ENCODE measurements at regions not wholly inside any gene's neighbourhood (a gene's known extent, or its start where the extent isn't known, plus 50 kb on each side); places are given as distances from the start of the nearest gene placed in this dataset.

GRCh38 chr16:8175411-8175810, 414.9 kb downstream of the TMEM114 start:
- ATAC-seq = no peak
- Histone ChIP-seq H3K4me3 (no peak overlapping the region), H3K9me3 (no peaks in the 10 kb centered on the region), H3K4me1 (ENCODE audit: low read depth) (peaks cover 4% of the 10 kb centered on the region), H3K36me3 (ENCODE audit: low read depth) (no peaks in the 10 kb centered on the region)
- intact Hi-C loops (cut with DNase I, micrococcal nuclease) = no loop called here
- no peak for DNase-seq
- TF ChIP-seq, protein P1, sequence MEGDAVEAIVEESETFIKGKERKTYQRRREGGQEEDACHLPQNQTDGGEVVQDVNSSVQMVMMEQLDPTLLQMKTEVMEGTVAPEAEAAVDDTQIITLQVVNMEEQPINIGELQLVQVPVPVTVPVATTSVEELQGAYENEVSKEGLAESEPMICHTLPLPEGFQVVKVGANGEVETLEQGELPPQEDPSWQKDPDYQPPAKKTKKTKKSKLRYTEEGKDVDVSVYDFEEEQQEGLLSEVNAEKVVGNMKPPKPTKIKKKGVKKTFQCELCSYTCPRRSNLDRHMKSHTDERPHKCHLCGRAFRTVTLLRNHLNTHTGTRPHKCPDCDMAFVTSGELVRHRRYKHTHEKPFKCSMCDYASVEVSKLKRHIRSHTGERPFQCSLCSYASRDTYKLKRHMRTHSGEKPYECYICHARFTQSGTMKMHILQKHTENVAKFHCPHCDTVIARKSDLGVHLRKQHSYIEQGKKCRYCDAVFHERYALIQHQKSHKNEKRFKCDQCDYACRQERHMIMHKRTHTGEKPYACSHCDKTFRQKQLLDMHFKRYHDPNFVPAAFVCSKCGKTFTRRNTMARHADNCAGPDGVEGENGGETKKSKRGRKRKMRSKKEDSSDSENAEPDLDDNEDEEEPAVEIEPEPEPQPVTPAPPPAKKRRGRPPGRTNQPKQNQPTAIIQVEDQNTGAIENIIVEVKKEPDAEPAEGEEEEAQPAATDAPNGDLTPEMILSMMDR (IDR thresholded peaks at IDR 0.05) = no peak

GRCh38 chr16:8173111-8173644, 417.1 kb downstream of the TMEM114 start:
- Histone ChIP-seq H3K4me1 (ENCODE audit: low read depth) (peaks cover 4% of the 10 kb centered on the region), H3K4me3 (no peak overlapping the region), H3K9me3 (no peaks in the 10 kb centered on the region), H3K36me3 (ENCODE audit: low read depth) (no peaks in the 10 kb centered on the region)
- TF ChIP-seq, protein P1 (IDR thresholded peaks at IDR 0.05) = peak; percentile 74
- ATAC-seq (peak; percentile 94), DNase-seq (peak; percentile 60 to 73 (median 69))
- intact Hi-C loops (cut with DNase I, micrococcal nuclease) = no loop called here

DNA sequence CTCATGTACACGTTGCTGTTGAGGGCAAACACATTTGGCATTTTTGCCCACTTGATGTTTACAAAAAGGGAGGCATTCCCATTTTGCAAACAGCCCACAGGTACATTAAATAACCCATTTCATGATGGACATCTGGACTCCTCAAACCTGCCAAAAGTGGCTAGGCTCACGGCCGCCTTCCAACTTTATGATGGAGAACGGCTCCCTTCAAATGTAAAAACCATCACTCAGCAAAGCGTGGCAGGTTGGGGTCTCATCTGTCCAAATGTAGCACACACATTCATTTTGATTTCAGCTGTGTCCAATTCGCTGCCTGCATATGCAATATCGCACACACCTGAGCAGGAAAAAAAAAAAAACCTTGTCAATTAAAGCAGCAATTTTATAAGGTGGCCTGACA, 417.8 kb downstream of the TMEM114 start:
- no peaks in the 10 kb centered on the region for H3K36me3 ChIP-seq (ENCODE audit: low read depth)
- H3K9me3 ChIP-seq = no peaks in the 10 kb centered on the region
- DNase-seq (no peak), ATAC-seq (no peak)
- peaks cover 4% of the 10 kb centered on the region for H3K4me1 ChIP-seq (ENCODE audit: low read depth)
- TF ChIP-seq, protein P1 (IDR thresholded peaks at IDR 0.05) = no peak
- intact Hi-C loops (cut with DNase I, micrococcal nuclease) = no loop called here
- no peak overlapping the region for H3K4me3 ChIP-seq

DNA sequence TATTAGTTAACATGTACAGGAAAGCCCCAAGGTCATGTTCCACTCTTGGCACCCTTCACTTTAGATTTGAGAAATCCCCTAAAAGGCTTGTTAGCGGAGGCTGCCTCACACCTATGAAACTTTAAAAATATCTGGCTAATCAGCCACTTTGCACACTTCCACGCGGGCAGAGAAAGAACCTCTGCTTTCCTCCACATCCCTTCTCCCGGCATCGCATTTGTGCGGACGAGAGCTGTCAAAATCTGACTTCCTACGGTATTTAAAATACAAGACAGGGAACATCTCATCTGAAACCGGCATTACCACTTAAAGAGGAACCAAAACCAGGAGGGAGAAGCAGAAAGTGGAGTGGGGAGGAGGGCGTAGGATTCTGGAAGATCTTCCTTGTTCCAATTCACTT, 422.3 kb downstream of the TMEM114 start:
- Histone ChIP-seq H3K36me3 (ENCODE audit: low read depth) (no peaks in the 10 kb centered on the region), H3K9me3 (no peaks in the 10 kb centered on the region), H3K4me3 (no peak overlapping the region), H3K4me1 (ENCODE audit: low read depth) (peaks cover 2% of the 10 kb centered on the region)
- DNase-seq (no peak), ATAC-seq (no peak)
- TF ChIP-seq, protein P1 (IDR thresholded peaks at IDR 0.05) = no peak
- intact Hi-C loops (cut with DNase I, micrococcal nuclease) = no loop called here

DNA sequence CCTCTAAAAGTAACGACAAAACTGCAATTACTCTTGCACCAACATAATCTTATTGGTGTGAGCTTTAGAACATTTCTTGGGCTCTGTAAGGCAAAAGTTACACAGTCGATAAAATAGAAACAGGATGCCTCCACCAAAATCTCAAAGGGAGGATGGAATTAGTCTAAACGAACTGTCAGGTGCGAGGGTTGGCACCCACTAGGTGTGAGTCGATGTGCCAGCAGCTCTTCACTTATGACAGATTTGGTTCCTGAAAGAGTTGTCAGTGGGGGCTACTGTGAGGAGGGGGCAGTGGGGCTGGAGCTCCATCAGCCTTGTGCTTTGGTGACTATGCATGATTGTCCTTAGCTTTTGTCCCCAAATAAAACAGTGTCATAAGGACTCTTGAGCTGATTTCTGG, 422.9 kb downstream of the TMEM114 start:
- TF ChIP-seq, protein P1 (IDR thresholded peaks at IDR 0.05) = no peak
- intact Hi-C loops (cut with DNase I, micrococcal nuclease) = no loop called here
- Histone ChIP-seq H3K4me1 (ENCODE audit: low read depth) (no peaks in the 10 kb centered on the region), H3K4me3 (no peak overlapping the region), H3K9me3 (no peaks in the 10 kb centered on the region), H3K36me3 (ENCODE audit: low read depth) (no peaks in the 10 kb centered on the region)
- no peak for ATAC-seq
- no peak for DNase-seq

DNA sequence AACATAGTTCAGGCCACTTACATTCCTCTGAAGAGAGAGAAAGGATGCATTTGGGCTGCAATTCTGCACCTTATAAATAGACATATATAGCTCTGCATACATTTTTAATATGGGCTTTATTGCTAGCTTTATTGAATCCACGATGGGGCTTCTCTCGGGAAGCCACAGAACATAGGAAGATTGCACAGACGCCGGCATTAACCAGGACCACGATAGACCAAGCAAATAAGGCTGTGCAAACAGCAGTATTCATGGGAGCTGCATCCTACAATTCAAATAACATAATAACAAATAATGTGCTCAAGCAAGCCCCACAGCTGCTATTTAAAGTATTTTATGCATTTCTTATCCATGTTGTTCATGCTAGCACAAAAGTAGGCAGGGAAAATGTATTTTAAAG, 432.3 kb downstream of the TMEM114 start:
- TF ChIP-seq, protein P1 (IDR thresholded peaks at IDR 0.05) = no peak
- DNase-seq (no peak), ATAC-seq (no peak)
- intact Hi-C loops (cut with DNase I, micrococcal nuclease) = no loop called here
- H3K4me1 ChIP-seq (ENCODE audit: low read depth) = no peaks in the 10 kb centered on the region
- no peaks in the 10 kb centered on the region for H3K9me3 ChIP-seq
- no peak overlapping the region for H3K4me3 ChIP-seq
- no peaks in the 10 kb centered on the region for H3K36me3 ChIP-seq (ENCODE audit: low read depth)
